LNCAP (cell line): ENCODE measurements at regions not wholly inside any gene's neighbourhood (a gene's known extent, or its start where the extent isn't known, plus 50 kb on each side); places are given as distances from the start of the nearest gene placed in this dataset.

Source experiments
- TF ChIP-seq, protein P1 (sequence below): fragments of 450-650 bp; IDR thresholded peaks from 2 replicates; pipeline ENCODE4 v1.5.1; 2017; ENCODE audit warnings: mild to moderate bottlenecking

GRCh38 chr1:194684636-194685035 is 1498.2 kb upstream of the B3GALT2 start:
- TF ChIP-seq, protein P1, sequence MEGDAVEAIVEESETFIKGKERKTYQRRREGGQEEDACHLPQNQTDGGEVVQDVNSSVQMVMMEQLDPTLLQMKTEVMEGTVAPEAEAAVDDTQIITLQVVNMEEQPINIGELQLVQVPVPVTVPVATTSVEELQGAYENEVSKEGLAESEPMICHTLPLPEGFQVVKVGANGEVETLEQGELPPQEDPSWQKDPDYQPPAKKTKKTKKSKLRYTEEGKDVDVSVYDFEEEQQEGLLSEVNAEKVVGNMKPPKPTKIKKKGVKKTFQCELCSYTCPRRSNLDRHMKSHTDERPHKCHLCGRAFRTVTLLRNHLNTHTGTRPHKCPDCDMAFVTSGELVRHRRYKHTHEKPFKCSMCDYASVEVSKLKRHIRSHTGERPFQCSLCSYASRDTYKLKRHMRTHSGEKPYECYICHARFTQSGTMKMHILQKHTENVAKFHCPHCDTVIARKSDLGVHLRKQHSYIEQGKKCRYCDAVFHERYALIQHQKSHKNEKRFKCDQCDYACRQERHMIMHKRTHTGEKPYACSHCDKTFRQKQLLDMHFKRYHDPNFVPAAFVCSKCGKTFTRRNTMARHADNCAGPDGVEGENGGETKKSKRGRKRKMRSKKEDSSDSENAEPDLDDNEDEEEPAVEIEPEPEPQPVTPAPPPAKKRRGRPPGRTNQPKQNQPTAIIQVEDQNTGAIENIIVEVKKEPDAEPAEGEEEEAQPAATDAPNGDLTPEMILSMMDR = no peak

DNA sequence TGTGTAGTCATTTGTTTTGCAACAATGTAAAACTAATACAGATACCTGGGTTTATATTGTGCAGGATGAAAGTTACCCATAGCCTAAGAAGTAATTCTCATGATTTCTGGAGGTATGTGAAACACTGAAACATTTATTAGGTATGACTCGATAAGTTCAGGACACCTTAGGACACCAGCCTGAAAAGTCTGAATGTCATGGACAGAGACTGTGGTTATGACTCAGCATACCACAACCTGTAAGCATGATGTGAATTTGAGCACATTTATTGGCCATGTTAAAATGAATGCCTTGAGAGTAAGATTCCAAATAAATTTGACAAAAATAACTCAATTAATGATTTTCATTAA is 1471.7 kb upstream of the B3GALT2 start:
- TF ChIP-seq, protein P1 = no peak

GRCh38 chr1:194654956-194655355 is 1468.5 kb upstream of the B3GALT2 start:
- TF ChIP-seq, protein P1 = no peak

- TF ChIP-seq, protein P1 = no peak
Observed at GRCh38 chr1:194653385-194653784, 1467.0 kb upstream of the B3GALT2 start.

DNA sequence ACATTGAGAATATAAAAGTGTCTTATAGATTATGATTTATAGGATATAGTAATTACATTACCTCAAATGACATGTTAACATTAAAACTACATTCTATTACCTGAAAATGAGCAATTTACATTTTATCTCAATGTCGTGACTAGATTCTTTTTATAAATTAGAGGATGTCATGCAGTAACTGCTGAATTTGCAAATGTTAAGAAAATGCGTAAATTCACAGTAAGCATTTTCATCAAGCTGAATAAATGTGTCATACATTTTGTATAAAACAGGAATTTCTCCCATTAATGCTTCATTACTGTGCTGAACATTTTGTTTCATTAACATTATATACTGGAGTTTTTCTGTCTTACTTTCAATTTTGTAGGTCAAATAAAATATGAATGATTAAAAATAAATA is 1460.7 kb upstream of the B3GALT2 start:
- TF ChIP-seq, protein P1 = no peak

GRCh38 chr1:194644528-194644927 is 1458.1 kb upstream of the B3GALT2 start:
- TF ChIP-seq, protein P1 = no peak

DNA sequence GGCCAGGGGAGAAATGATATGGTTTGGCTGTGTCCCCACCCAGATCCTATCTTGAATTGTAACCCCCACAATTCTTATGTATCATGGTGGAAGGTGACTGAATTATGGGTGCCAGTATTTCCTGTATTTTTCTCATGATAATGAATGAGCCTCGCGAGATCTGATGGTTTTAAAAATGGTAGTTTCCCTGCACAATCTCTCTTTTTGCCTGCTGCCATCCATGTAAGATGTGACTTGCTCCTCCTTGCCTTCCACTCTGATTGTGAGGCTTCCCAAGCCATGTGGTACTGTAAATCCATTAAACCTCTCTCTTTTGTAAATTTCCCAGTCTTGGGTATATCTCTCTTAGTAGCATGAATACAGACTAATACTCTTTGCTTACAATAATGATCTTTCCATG is 1453.9 kb upstream of the B3GALT2 start:
- TF ChIP-seq, protein P1 = no peak

DNA sequence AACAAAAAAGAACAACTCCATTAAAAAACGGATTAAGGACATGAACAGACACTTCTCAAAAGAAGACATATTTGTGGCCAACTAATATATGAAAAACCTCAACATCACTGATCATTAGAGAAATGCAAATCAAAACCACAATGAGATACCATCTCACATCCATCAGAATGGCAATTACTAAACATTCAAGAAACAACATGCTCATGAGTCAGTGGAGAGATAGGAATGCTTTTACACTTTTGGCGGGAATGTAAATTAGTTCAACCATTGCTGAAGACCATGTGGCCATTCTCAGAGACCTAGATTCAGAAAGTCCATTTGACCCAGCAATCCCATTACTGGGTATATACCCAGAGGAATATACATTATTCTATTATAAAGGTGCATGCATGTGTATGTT is 1442.6 kb upstream of the B3GALT2 start:
- TF ChIP-seq, protein P1 = no peak
